Tibial nerve (tissue), 4 donors: ENCODE measurements at regions not wholly inside any gene's neighbourhood (a gene's known extent, or its start where the extent isn't known, plus 50 kb on each side); places are given as distances from the start of the nearest gene placed in this dataset.

Experiments used
- DNase-seq, 2 donors: peaks; one replicate each; pipeline ENCODE4 v3.0.0-alpha.2; 2019; ENCODE audit warnings: low spot score in 2 of 2
- H3K27ac ChIP-seq, 4 donors: fragments of 200-600 bp; sonication (generic) in 3 of 4; one replicate each; pipeline ENCODE4 v1.5.1; 2017 to 2019; ENCODE audit warnings: mild to moderate bottlenecking in 1 of 4
- H3K27me3 ChIP-seq, 2 donors: fragments of 200-600 bp; sonication (generic) in 1 of 2; one replicate each; pipeline versions ENCODE4 v1.5.1 to v1.6.0; 2017 to 2019
- H3K36me3 ChIP-seq, 3 donors: fragments of 200-600 bp; sonication (generic); one replicate each; pipeline ENCODE4 v1.5.1; 2018 to 2019
- H3K4me1 ChIP-seq, 4 donors: fragments of 200-600 bp; sonication (generic) in 3 of 4; one replicate each; pipeline ENCODE4 v1.5.1; 2017 to 2019
- H3K4me3 ChIP-seq, 4 donors: fragments of 200-600 bp; sonication (generic) in 3 of 4; one replicate each; pipeline ENCODE4 v1.5.1; 2017 to 2019; ENCODE audit warnings: mild to moderate bottlenecking in 1 of 4, moderate library complexity in 1 of 4
- H3K9me3 ChIP-seq, 4 donors: fragments of 200-600 bp; sonication (generic) in 3 of 4; one replicate each; pipeline ENCODE4 v1.5.1; 2017 to 2019
- CTCF ChIP-seq, 5 experiments: fragments of 200-600 bp in 3 of 5; fragments of 450-650 bp in 2 of 5; sonication (generic) in 3 of 5; IDR thresholded peaks; one replicate each; pipeline ENCODE4 v1.5.1; 2016 to 2019; ENCODE audit warnings: antibody characterized with exemption in 5 of 5, mild to moderate bottlenecking in 3 of 5, moderate library complexity in 2 of 5
- EP300 ChIP-seq, 2 donors: sonication (generic); formaldehyde crosslinking; IDR thresholded peaks; one replicate each; pipeline ENCODE4 v1.6.1; 2017; ENCODE audit warnings: antibody characterized with exemption in 2 of 2, mild to moderate bottlenecking in 1 of 2
- POLR2A ChIP-seq, 2 donors: fragments of 450-650 bp; IDR thresholded peaks; one replicate each; pipeline ENCODE4 v1.6.1; 2017; ENCODE audit warnings: antibody characterized with exemption in 2 of 2, mild to moderate bottlenecking in 2 of 2, moderate library complexity in 2 of 2
- WGBS, 2 donors: methylation state at CpG; one replicate each; pipeline ENCODE4 v1.1.5; 2018; 5-methylcytosine and 5-hydroxymethylcytosine counted together

GRCh38 chr18:6628187-6628586 lies 101.3 kb upstream of the ARHGAP28 start:
- Histone ChIP-seq H3K36me3 (no peaks in the 10 kb centered on the region), H3K27me3 (no peaks in the 10 kb centered on the region), H3K27ac (no peak overlapping the region), H3K9me3 (peaks cover 0 to 5% (median 0%) of the 10 kb centered on the region in 4 donors), H3K4me1 (peaks cover 0 to 34% (median 5%) of the 10 kb centered on the region in 4 donors), H3K4me3 (no peak overlapping the region)
- 61 to 78% methylated on average over 2 of the region's 2 CpGs for WGBS, 2 donors
- no peak for TF ChIP-seq POLR2A (IDR thresholded peaks at IDR 0.05)
- no peak for TF ChIP-seq CTCF (IDR thresholded peaks at IDR 0.05)
- TF ChIP-seq EP300 (IDR thresholded peaks at IDR 0.05), result no peak
- DNase-seq, result no peak

- H3K27ac ChIP-seq, result no peak overlapping the region
- no peaks in the 10 kb centered on the region for H3K27me3 ChIP-seq
- no peak overlapping the region for H3K4me3 ChIP-seq
- no peak for DNase-seq
- H3K36me3 ChIP-seq, result no peaks in the 10 kb centered on the region
- H3K4me1 ChIP-seq, result peaks cover 0 to 26% (median 5%) of the 10 kb centered on the region in 4 donors
- peaks cover 0 to 5% (median 0%) of the 10 kb centered on the region in 4 donors for H3K9me3 ChIP-seq
- TF ChIP-seq EP300 (IDR thresholded peaks at IDR 0.05), result no peak
- TF ChIP-seq POLR2A (IDR thresholded peaks at IDR 0.05), result no peak
- 81 to 87% methylated on average over 5 of the region's 5 CpGs for WGBS, 2 donors
These were observed 99.8 kb upstream of the ARHGAP28 start for GRCh38 chr18:6629635-6630140.

GRCh38 chr18:6633310-6633709 lies 96.2 kb upstream of the ARHGAP28 start:
- Histone ChIP-seq H3K9me3 (peaks cover 0 to 5% (median 0%) of the 10 kb centered on the region in 4 donors), H3K4me1 (peaks cover 0 to under 1% (median 0%) of the 10 kb centered on the region in 4 donors), H3K4me3 (no peak overlapping the region), H3K27ac (no peak overlapping the region), H3K27me3 (no peaks in the 10 kb centered on the region), H3K36me3 (no peaks in the 10 kb centered on the region)
- no peak for DNase-seq
- 48 to 49% methylated on average over 3 of the region's 3 CpGs for WGBS, 2 donors
- TF ChIP-seq POLR2A (IDR thresholded peaks at IDR 0.05) (no peak), CTCF (IDR thresholded peaks at IDR 0.05) (no peak), EP300 (IDR thresholded peaks at IDR 0.05) (no peak)

GRCh38 chr18:6636091-6636490 lies 93.4 kb upstream of the ARHGAP28 start:
- Histone ChIP-seq H3K36me3 (no peaks in the 10 kb centered on the region), H3K27ac (no peak overlapping the region), H3K4me3 (no peak overlapping the region), H3K4me1 (no peaks in the 10 kb centered on the region), H3K9me3 (peaks cover 0 to 5% (median 0%) of the 10 kb centered on the region in 4 donors), H3K27me3 (no peaks in the 10 kb centered on the region)
- DNase-seq, result no peak
- 61 to 65% methylated on average over 1 of the region's 1 CpG for WGBS, 2 donors
- TF ChIP-seq CTCF (IDR thresholded peaks at IDR 0.05) (no peak), POLR2A (IDR thresholded peaks at IDR 0.05) (no peak), EP300 (IDR thresholded peaks at IDR 0.05) (no peak)

- Histone ChIP-seq H3K27ac (no peak overlapping the region), H3K4me1 (no peaks in the 10 kb centered on the region), H3K9me3 (no peaks in the 10 kb centered on the region), H3K36me3 (no peaks in the 10 kb centered on the region), H3K27me3 (no peaks in the 10 kb centered on the region), H3K4me3 (no peak overlapping the region)
- TF ChIP-seq CTCF (IDR thresholded peaks at IDR 0.05) (no peak), EP300 (IDR thresholded peaks at IDR 0.05) (no peak), POLR2A (IDR thresholded peaks at IDR 0.05) (no peak)
- DNase-seq, result no peak
- 68 to 70% methylated on average over 5 of the region's 5 CpGs for WGBS, 2 donors
These were observed 91.1 kb upstream of the ARHGAP28 start for GRCh38 chr18:6638447-6638846.

GRCh38 chr18:6639305-6639704 lies 90.2 kb upstream of the ARHGAP28 start:
- no peaks in the 10 kb centered on the region for H3K9me3 ChIP-seq
- H3K4me3 ChIP-seq, result no peak overlapping the region
- H3K27ac ChIP-seq, result no peak overlapping the region
- no peaks in the 10 kb centered on the region for H3K27me3 ChIP-seq
- WGBS, 2 donors, result 89 to 94% methylated on average over 4 of the region's 4 CpGs
- no peaks in the 10 kb centered on the region for H3K4me1 ChIP-seq
- no peaks in the 10 kb centered on the region for H3K36me3 ChIP-seq
- no peak for DNase-seq
- no peak for TF ChIP-seq EP300 (IDR thresholded peaks at IDR 0.05)
- no peak for TF ChIP-seq CTCF (IDR thresholded peaks at IDR 0.05)
- TF ChIP-seq POLR2A (IDR thresholded peaks at IDR 0.05), result no peak
